Activated CD8-positive, alpha-beta T cell treated with anti-CD3 and anti-CD28 coated beads, Interleukin-2, amount 10 ng/mL, durations not matched to agents 7 days and 5 days (primary cell): ENCODE measurements at regions not wholly inside any gene's neighbourhood (a gene's known extent, or its start where the extent isn't known, plus 50 kb on each side); places are given as distances from the start of the nearest gene placed in this dataset.

Experiments
- ATAC-seq: fragments of 150-1000 bp; cut with Tn5 transposase; one replicate; pipeline ENCODE4 v1.10.0; 2021; ENCODE audit warnings: moderate library complexity
- CTCF ChIA-PET: fragments of 350-600 bp; sonication (Branson Sonifier 250); formaldehyde crosslinking; loops from one replicate; lab custom pipeline; 2021; ENCODE audit warnings: antibody characterized with exemption; lab: Charles Lee
- POLR2A ChIA-PET: fragments of 350-600 bp; sonication (Branson Sonifier 250); formaldehyde crosslinking; loops from one replicate; lab custom pipeline; 2021; ENCODE audit warnings: antibody characterized with exemption; lab: Charles Lee
- DNase-seq: peaks from one replicate; pipeline ENCODE4 v3.0.0-alpha.2; 2020
- H3K27ac Mint-ChIP-seq: one replicate; pipeline ENCODE4 v1.8.0; 2021; ENCODE audit warnings: mild to moderate bottlenecking, mixed read lengths
- H3K27me3 Mint-ChIP-seq: one replicate; pipeline ENCODE4 v1.8.0; 2021; ENCODE audit warnings: low read depth, mixed read lengths
- H3K36me3 Mint-ChIP-seq: one replicate; pipeline ENCODE4 v1.8.0; 2021; ENCODE audit warnings: low read depth, mixed read lengths
- H3K4me1 Mint-ChIP-seq: one replicate; pipeline ENCODE4 v1.8.0; 2021; ENCODE audit warnings: low read depth, mixed read lengths
- H3K4me3 Mint-ChIP-seq: one replicate; pipeline ENCODE4 v1.8.0; 2021; ENCODE audit warnings: mild to moderate bottlenecking, mixed read lengths
- H3K9me3 Mint-ChIP-seq: one replicate; pipeline ENCODE4 v1.8.0; 2022; ENCODE audit warnings: mixed read lengths; ENCODE audit not compliant: insufficient read depth

DNA sequence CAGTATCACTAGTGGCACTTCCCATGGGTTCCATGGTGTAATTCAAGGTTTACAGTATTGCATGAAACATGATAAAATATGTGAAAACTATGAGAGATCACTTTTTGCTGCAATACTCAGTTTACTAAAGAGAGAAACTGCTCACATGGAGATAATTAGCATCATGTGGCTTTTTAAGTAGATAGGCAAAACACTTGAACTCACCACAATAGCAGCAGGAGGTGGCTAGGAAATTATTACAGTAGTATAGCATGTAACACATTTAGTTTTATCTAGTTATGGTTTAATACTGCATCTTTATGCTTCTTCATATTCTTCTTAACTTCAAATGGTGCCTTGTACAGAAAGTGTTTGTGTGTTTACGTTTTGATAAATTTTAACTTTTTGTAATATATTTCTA, 698.5 kb upstream of the BRINP3 start:
- no peak overlapping the region for H3K27ac Mint-ChIP-seq
- H3K27me3 Mint-ChIP-seq, result no peaks in the 10 kb centered on the region
- POLR2A ChIA-PET, result no interaction called here
- H3K36me3 Mint-ChIP-seq, result no peaks in the 10 kb centered on the region
- CTCF ChIA-PET, result no interaction called here
- H3K4me1 Mint-ChIP-seq, result peaks cover 9% of the 10 kb centered on the region
- H3K9me3 Mint-ChIP-seq, result peaks cover 10% of the 10 kb centered on the region
- H3K4me3 Mint-ChIP-seq, result no peak overlapping the region
- ATAC-seq (no peak), DNase-seq (no peak)

DNA sequence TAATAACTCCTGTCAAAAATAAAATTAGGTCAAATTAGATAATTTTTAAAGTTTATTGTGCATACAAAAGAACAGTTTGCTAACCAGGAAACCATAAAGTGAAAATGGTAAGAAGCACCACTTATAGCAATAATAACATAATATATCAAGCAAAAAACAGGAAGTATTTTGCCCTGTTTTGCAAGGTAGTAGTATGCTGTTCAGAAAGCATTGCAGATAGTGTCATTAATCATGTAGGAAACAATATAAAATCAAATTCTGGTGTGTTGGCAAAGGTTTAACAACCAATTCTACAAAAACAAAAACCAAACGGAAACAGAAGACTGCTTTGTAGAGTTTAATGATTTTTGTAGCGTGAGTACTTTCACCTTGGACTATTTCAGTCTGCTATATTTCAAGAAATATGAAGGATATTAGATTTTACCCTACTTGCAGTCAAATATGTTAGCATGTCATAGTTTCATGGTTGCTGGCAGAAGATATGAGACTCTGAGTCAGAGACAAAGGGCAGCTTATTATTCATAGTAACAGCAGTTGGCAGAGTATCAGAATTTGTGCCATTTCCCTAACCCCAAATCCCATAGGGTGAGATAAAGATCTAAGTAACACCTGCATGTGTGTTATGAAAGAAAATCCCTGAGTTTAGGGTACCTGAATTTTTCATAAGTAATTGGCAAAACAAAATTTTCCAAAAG, 729.0 kb upstream of the BRINP3 start:
- POLR2A ChIA-PET, result no interaction called here
- Mint-ChIP-seq H3K4me3 (no peak overlapping the region), H3K9me3 (peaks cover 4% of the 10 kb centered on the region), H3K27me3 (no peaks in the 10 kb centered on the region), H3K36me3 (no peaks in the 10 kb centered on the region), H3K4me1 (no peaks in the 10 kb centered on the region), H3K27ac (no peak overlapping the region)
- ATAC-seq (no peak), DNase-seq (no peak)
- CTCF ChIA-PET, result no interaction called here

DNA sequence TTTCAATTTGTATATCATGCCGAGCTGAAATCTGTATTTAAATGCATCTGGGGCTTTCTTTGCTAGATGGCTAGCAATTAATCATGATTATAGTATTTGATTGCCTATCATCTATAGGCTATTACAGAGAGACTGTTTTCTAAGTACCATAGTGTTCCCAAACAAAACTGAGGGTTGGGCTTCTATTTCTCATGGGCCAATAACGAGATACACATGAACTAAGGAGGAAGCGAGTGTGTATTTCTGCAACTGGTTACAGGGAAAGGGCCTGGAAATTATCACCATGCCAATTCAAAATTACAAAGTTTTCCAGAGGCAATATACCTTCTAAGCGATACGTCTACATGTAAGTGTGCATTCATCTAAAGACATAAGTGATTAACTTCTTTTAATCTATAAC, 744.5 kb upstream of the BRINP3 start:
- ChIA-PET POLR2A (no interaction called here), CTCF (no interaction called here)
- no peaks in the 10 kb centered on the region for H3K36me3 Mint-ChIP-seq
- no peaks in the 10 kb centered on the region for H3K4me1 Mint-ChIP-seq
- ATAC-seq, result no peak
- H3K27me3 Mint-ChIP-seq, result no peaks in the 10 kb centered on the region
- no peak overlapping the region for H3K4me3 Mint-ChIP-seq
- H3K9me3 Mint-ChIP-seq, result peaks cover 10% of the 10 kb centered on the region
- DNase-seq, result no peak
- H3K27ac Mint-ChIP-seq, result no peak overlapping the region

DNA sequence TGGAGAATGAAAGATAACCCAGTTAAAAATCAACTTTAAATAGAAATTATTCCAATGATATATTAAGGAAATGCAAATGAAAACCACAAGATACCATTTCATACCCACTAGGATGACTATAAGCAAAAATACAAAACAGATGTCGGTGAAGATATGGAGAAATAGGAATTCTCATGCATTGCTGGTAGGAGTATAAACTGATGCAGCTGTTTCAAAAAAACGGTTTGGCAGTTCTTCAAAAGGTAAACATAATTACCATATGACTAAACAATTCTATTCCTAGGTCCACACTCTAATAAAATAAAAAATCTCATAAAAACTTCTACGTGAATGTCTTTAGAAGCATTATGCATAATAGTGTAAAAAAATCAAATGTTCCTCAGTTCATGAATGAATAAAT, 763.3 kb upstream of the BRINP3 start:
- no peaks in the 10 kb centered on the region for H3K36me3 Mint-ChIP-seq
- H3K4me3 Mint-ChIP-seq, result no peak overlapping the region

DNA sequence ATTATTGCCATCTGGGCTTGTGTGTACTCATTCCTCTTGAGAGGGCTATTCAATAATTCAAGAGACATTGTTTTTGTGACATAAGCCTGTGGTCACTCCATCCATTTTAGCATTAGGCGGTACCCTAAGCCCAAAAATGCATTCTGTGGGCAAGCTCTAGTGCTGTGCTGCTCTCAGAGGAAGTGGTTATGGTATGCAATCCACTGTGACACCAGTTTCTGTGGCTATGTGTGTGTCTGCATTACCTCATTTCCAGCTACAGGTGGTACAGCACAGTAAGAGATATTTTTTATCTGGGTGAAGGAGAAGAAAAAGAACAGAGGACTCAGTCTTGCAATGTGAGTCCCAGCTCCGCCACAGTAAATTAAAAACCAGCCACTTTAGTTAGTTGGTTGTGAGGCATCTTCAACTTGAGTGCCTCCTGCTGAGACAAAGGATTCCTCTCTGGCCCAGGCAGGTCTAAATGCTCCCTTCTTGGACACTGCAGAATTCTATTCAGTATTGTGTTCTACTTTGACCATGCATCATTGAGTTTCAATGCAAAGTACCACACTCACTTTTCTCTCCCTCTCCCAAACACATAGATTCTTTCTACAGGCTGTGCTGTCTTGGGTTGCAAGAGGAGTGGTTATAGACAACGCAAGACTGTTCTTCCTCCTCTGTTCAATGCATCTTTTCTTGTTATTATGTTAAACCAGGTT, 777.8 kb upstream of the BRINP3 start:
- DNase-seq, result no peak
- no peaks in the 10 kb centered on the region for H3K36me3 Mint-ChIP-seq
- ATAC-seq, result no peak
- no peak overlapping the region for H3K4me3 Mint-ChIP-seq
- H3K27ac Mint-ChIP-seq, result no peak overlapping the region
- ChIA-PET CTCF (no interaction called here), POLR2A (no interaction called here)
- H3K27me3 Mint-ChIP-seq, result no peaks in the 10 kb centered on the region
- H3K9me3 Mint-ChIP-seq, result peaks cover 13% of the 10 kb centered on the region
- no peaks in the 10 kb centered on the region for H3K4me1 Mint-ChIP-seq

More for the DNA sequence above, 763.3 kb upstream of the BRINP3 start:
- POLR2A ChIA-PET, result no interaction called here
- ATAC-seq (no peak), DNase-seq (no peak)
- Mint-ChIP-seq H3K9me3 (peaks cover 10% of the 10 kb centered on the region), H3K4me1 (no peaks in the 10 kb centered on the region), H3K27ac (no peak overlapping the region), H3K27me3 (no peaks in the 10 kb centered on the region)
- CTCF ChIA-PET, result no interaction called here

DNA sequence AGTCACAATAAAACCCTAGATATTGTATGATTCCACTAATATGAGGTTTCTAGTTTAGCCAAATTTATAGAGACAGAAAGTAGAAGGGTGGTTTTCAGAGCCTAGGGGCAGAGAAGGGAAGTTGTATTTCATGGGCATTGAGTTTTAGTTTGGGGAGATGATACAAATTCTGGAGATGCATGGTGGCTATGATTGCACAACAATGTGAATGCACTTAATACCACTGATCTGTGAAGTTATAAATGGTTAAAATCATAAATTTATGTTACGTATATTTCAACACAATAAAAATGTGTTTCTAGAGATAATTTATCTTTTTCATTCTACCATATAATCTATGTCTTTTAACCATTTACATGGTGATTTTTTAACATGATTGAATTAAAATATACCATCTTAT, 779.3 kb upstream of the BRINP3 start:
- Mint-ChIP-seq H3K9me3 (peaks cover 16% of the 10 kb centered on the region), H3K36me3 (no peaks in the 10 kb centered on the region), H3K4me1 (no peaks in the 10 kb centered on the region), H3K4me3 (no peak overlapping the region), H3K27me3 (no peaks in the 10 kb centered on the region), H3K27ac (no peak overlapping the region)
- no peak for DNase-seq
- ChIA-PET POLR2A (no interaction called here), CTCF (no interaction called here)
- no peak for ATAC-seq

DNA sequence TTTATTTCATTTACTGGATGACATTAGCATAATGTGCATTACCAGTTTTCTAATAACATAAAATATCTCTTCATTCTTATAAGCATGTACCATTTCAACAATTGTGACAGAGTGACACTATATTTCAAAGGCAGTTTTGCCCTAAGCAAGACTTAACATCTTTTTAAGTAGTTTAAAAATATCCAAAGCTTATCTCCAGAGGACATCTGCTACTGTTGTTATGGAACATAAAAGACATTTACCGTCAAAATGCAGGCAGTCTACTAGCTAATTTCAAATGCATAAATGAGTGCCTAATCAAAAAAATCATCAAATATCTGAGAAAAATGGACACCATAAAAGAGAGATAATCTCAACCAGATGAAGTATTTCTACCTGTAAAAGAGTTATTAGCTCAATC, 782.4 kb upstream of the BRINP3 start:
- Mint-ChIP-seq H3K9me3 (peaks cover 4% of the 10 kb centered on the region), H3K27ac (no peak overlapping the region), H3K36me3 (no peaks in the 10 kb centered on the region), H3K27me3 (no peaks in the 10 kb centered on the region), H3K4me3 (no peak overlapping the region), H3K4me1 (no peaks in the 10 kb centered on the region)
- DNase-seq, result no peak
- ATAC-seq, result no peak
- CTCF ChIA-PET, result no interaction called here
- POLR2A ChIA-PET, result no interaction called here

DNA sequence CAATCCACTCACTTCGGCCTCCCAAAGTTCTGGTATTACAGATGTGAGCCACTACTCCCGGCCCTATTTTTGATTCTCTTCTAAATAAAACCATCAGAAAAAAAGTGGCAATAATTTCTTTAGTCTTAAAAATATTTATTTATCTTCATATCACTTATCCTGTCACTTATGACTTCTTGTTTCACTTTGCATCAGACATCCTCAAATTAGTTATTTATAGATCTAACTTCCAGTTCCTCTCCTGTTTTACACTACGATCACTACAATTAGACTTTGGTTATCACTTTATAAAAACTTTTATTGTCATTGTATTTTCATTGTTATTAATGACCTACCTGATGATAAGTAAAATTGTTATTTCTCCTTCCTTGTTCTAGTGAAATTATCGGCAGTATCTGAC, 783.4 kb upstream of the BRINP3 start:
- ChIA-PET CTCF (no interaction called here), POLR2A (no interaction called here)
- Mint-ChIP-seq H3K4me1 (no peaks in the 10 kb centered on the region), H3K27ac (no peak overlapping the region), H3K4me3 (no peak overlapping the region), H3K9me3 (peaks cover 8% of the 10 kb centered on the region), H3K27me3 (no peaks in the 10 kb centered on the region), H3K36me3 (no peaks in the 10 kb centered on the region)
- no peak for ATAC-seq
- no peak for DNase-seq

DNA sequence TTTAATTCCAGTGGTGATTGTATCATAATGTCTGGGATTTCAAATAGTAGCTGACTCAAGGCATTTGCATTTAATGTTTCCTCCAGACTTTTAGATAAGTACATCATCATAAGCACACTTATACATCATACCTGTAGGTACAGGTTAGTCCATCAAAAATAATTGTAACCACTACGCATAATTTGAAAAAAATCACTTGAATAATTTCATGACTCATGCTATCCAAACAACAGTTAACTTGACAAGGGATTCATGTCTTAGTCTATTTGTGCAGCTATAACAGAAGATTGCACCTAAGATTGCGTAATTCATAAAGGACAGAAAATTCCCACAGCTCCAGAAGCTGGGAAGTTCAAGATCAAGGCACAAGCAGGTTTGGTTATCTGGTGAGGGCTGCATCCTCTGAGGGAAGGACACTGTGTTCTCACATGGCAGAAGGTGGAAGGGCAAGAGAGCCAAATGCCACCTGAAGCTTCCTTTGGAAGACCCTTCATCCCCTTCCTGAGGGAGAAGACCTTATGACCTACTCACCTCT, 801.7 kb upstream of the BRINP3 start:
- no peak for DNase-seq
- H3K4me1 Mint-ChIP-seq, result no peaks in the 10 kb centered on the region
- ATAC-seq, result no peak
- no peak overlapping the region for H3K4me3 Mint-ChIP-seq
- no peaks in the 10 kb centered on the region for H3K36me3 Mint-ChIP-seq
- no peaks in the 10 kb centered on the region for H3K27me3 Mint-ChIP-seq
- CTCF ChIA-PET, result no interaction called here
- H3K27ac Mint-ChIP-seq, result no peak overlapping the region
- POLR2A ChIA-PET, result no interaction called here
- peaks cover 25% of the 10 kb centered on the region for H3K9me3 Mint-ChIP-seq

DNA sequence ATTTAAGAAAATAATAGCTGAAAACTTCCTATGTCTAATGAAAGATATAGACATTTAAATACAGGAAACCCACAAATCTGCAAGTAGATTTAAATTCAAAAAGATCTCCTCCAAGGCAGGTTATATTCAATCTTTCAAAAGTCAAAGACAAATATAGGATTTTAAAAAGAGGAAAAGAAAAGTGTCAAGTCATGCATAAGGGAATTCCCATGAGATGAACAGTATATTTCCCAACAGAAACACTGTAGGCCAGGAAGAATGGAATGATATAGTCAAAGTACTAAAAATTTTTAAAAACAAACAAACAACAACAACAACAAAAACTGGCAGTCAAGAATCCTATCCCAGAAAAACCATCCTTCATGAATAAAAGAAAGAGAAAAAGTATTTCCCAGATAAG, 806.5 kb upstream of the BRINP3 start:
- H3K9me3 Mint-ChIP-seq, result peaks cover 24% of the 10 kb centered on the region
- POLR2A ChIA-PET, result no interaction called here
- no peak overlapping the region for H3K27ac Mint-ChIP-seq
- DNase-seq (no peak), ATAC-seq (no peak)
- no peak overlapping the region for H3K4me3 Mint-ChIP-seq
- H3K27me3 Mint-ChIP-seq, result no peaks in the 10 kb centered on the region
- H3K4me1 Mint-ChIP-seq, result no peaks in the 10 kb centered on the region
- H3K36me3 Mint-ChIP-seq, result no peaks in the 10 kb centered on the region
- CTCF ChIA-PET, result no interaction called here

DNA sequence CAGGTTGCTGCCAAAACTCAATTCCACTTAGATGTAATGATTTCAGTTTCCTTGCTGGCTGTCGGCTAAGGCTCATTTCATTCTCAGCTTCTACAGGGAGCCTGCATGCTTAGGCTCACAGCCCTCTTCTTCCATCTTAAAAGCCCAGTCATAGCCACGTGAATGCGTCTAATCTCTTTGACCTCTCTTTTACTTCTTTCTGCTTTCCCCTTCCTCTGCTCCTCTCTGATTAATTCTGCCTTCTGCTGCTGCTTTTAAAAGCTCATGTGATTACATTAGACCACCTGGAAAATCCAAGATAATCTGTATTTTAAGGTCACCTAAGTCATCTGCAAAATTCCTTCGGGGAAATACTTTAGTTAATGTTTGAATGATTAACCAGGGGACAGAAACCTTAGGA, 812.8 kb upstream of the BRINP3 start:
- POLR2A ChIA-PET, result no interaction called here
- CTCF ChIA-PET, result no interaction called here
- no peaks in the 10 kb centered on the region for H3K27me3 Mint-ChIP-seq
- no peak overlapping the region for H3K27ac Mint-ChIP-seq
- H3K9me3 Mint-ChIP-seq, result peaks cover 18% of the 10 kb centered on the region
- no peaks in the 10 kb centered on the region for H3K36me3 Mint-ChIP-seq
- no peak overlapping the region for H3K4me3 Mint-ChIP-seq
- no peaks in the 10 kb centered on the region for H3K4me1 Mint-ChIP-seq
- ATAC-seq, result no peak
- no peak for DNase-seq

DNA sequence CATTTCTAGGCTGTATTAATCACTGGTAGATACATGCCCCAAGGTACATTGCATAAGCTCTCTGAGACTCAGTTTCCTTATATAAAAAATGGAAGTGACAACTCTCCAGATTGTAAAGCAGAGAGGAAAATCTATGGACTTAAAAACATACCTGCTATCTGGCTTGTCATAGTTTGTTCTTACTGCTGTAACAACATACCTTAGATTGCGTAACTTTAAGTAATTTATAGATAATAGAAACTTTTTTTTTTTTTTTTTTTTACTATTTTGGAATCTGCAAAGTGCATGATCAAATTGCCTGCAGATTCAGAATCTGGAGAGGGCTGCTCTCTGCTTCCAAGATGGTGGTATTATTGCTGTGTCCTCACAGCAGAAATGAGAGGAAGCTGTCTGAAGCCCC, 827.7 kb upstream of the BRINP3 start:
- Mint-ChIP-seq H3K9me3 (peaks cover 12% of the 10 kb centered on the region), H3K4me1 (no peaks in the 10 kb centered on the region), H3K27me3 (no peaks in the 10 kb centered on the region), H3K4me3 (no peak overlapping the region), H3K27ac (no peak overlapping the region), H3K36me3 (no peaks in the 10 kb centered on the region)
- DNase-seq, result no peak
- ATAC-seq, result no peak
- ChIA-PET POLR2A (no interaction called here), CTCF (no interaction called here)
